Neuronal stem cell (in vitro differentiated cells): ENCODE measurements at regions not wholly inside any gene's neighbourhood (a gene's known extent, or its start where the extent isn't known, plus 50 kb on each side); places are given as distances from the start of the nearest gene placed in this dataset.

Experiments
- DNase-seq: peaks from one replicate; pipeline ENCODE4 v3.0.0-alpha.2; 2013; ENCODE audit warnings: low spot score
- H2AFZ ChIP-seq: one replicate; pipeline ENCODE4 v1.6.1; 2013; ENCODE audit warnings: mild to moderate bottlenecking, low read length, inconsistent platforms
- H2AK5ac ChIP-seq: 2 replicates; pipeline ENCODE4 v1.6.1; 2013; ENCODE audit warnings: low read depth, mild to moderate bottlenecking, inconsistent platforms, low read length, moderate library complexity, mixed read lengths
- H2BK120ac ChIP-seq: 2 replicates; pipeline ENCODE4 v1.6.1; 2013; ENCODE audit warnings: low read depth, mild to moderate bottlenecking, inconsistent platforms, low read length, moderate library complexity, mixed read lengths
- H2BK12ac ChIP-seq: one replicate; pipeline ENCODE4 v1.6.1; 2013; ENCODE audit warnings: low read length, inconsistent platforms
- H2BK15ac ChIP-seq: 2 replicates; pipeline ENCODE4 v1.6.1; 2013; ENCODE audit warnings: mild to moderate bottlenecking, low read length, inconsistent platforms, mixed read lengths
- H2BK5ac ChIP-seq: one replicate; pipeline ENCODE4 v1.6.1; 2013; ENCODE audit warnings: inconsistent platforms, mild to moderate bottlenecking, low read length, moderate library complexity
- H3K14ac ChIP-seq: one replicate; pipeline ENCODE4 v1.6.1; 2013; ENCODE audit warnings: low read length, inconsistent platforms
- H3K18ac ChIP-seq: 2 replicates; pipeline ENCODE4 v1.6.1; 2013; ENCODE audit warnings: low read length, inconsistent platforms
- H3K23ac ChIP-seq: 2 replicates; pipeline ENCODE4 v1.6.1; 2013; ENCODE audit warnings: low read depth, mild to moderate bottlenecking, mixed read lengths, low read length, inconsistent platforms; ENCODE audit not compliant: poor library complexity
- H3K27ac ChIP-seq: replicated peaks from 3 replicates; pipeline ENCODE4 v1.5.1; 2013; ENCODE audit warnings: low read length, inconsistent platforms
- H3K27me3 ChIP-seq, 3 experiments: 2 replicates each; pipeline ENCODE4 v1.6.1; 2013; ENCODE audit warnings: low read length in 3 of 3, mild to moderate bottlenecking in 2 of 3, inconsistent platforms in 1 of 3, low read depth in 1 of 3, mixed read lengths in 1 of 3, moderate library complexity in 1 of 3; ENCODE audit not compliant: control insufficient read depth in 3 of 3, insufficient read depth in 3 of 3
- H3K36me3 ChIP-seq, 2 donors: replicated peaks in 1 of 2; 2 replicates each; pipeline ENCODE4 v1.6.1; 2013; ENCODE audit warnings: low read length in 2 of 2; ENCODE audit not compliant: control insufficient read depth in 2 of 2, insufficient read depth in 2 of 2
- H3K4ac ChIP-seq: 2 replicates; pipeline ENCODE4 v1.6.1; 2013; ENCODE audit warnings: inconsistent platforms, mild to moderate bottlenecking, low read length, moderate library complexity
- H3K4me1 ChIP-seq, 2 donors: 1 replicate in 1 of 2; 2 replicates in 1 of 2; pipeline ENCODE4 v1.6.1; 2013; ENCODE audit warnings: low read length in 2 of 2, low read depth in 1 of 2; ENCODE audit not compliant: control insufficient read depth in 2 of 2, insufficient read depth in 1 of 2
- H3K4me2 ChIP-seq: one replicate; pipeline ENCODE4 v1.6.1; 2013; ENCODE audit warnings: mild to moderate bottlenecking, low read length, inconsistent platforms; ENCODE audit not compliant: insufficient read depth, poor library complexity, severe bottlenecking
- H3K4me3 ChIP-seq, 2 donors: 2 replicates each; pipeline ENCODE4 v1.5.1; 2013; ENCODE audit warnings: low read length in 2 of 2, mild to moderate bottlenecking in 2 of 2, inconsistent platforms in 1 of 2, moderate library complexity in 1 of 2
- H3K79me1 ChIP-seq: one replicate; pipeline ENCODE4 v1.6.1; 2013; ENCODE audit warnings: low read depth, mild to moderate bottlenecking, inconsistent platforms, low read length, moderate library complexity
- H3K9ac ChIP-seq: one replicate; pipeline ENCODE4 v1.6.1; 2013; ENCODE audit warnings: mild to moderate bottlenecking, low read depth, low read length, inconsistent platforms; ENCODE audit not compliant: poor library complexity
- H3K9me3 ChIP-seq, 2 donors: replicated peaks in 1 of 2; 2 replicates each; pipeline versions ENCODE3 to v1.6.1; 2013; ENCODE audit warnings: low read length in 2 of 2, mild to moderate bottlenecking in 2 of 2, inconsistent platforms in 1 of 2, low read depth in 1 of 2, mixed read lengths in 1 of 2, moderate library complexity in 1 of 2; ENCODE audit not compliant: control insufficient read depth in 2 of 2, insufficient read depth in 1 of 2
- H4K8ac ChIP-seq: one replicate; pipeline ENCODE4 v1.6.1; 2013; ENCODE audit warnings: low read depth, mild to moderate bottlenecking, inconsistent platforms, low read length, moderate library complexity
- H4K91ac ChIP-seq: one replicate; pipeline ENCODE4 v1.6.1; 2013; ENCODE audit warnings: low read length, low read depth, mild to moderate bottlenecking, inconsistent platforms; ENCODE audit not compliant: poor library complexity
- whole genome bisulfite sequencing, 2 donors: extraction: QIAGEN DNeasy Blood & Tissue Kit; methylation state at CpG; one replicate each; pipeline ENCODE4 v1.1.7; 2013; ENCODE audit warnings: missing lambda C conversion rate in 2 of 2, mixed read lengths in 1 of 2; ENCODE audit not compliant: insufficient read length in 2 of 2, insufficient replicate concordance in 1 of 2; ENCODE audit errors: extremely low coverage in 2 of 2; 5-methylcytosine and 5-hydroxymethylcytosine counted together

GRCh38 chr14:49951691-49952345, 58.9 kb downstream of the ARF6 start:
- Histone ChIP-seq H3K14ac (peak overlapping the region; percentile 23), H2BK120ac (no peak overlapping the region), H3K36me3 (no peaks in the 10 kb centered on the region), H3K23ac (no peak overlapping the region), H3K9me3 (no peaks in the 10 kb centered on the region), H3K4me3 (no peak overlapping the region), H3K79me1 (no peaks in the 10 kb centered on the region), H3K4me2 (no peak overlapping the region), H2AK5ac (no peak overlapping the region), H3K4ac (no peak overlapping the region), H2BK12ac (no peak overlapping the region), H3K27me3 (peaks cover 0 to 43% (median 0%) of the 10 kb centered on the region in 3 experiments), H2AFZ (no peak overlapping the region), H2BK5ac (no peak overlapping the region), H3K4me1 (no peaks in the 10 kb centered on the region), H2BK15ac (no peak overlapping the region), H3K27ac (no peak overlapping the region), H4K91ac (no peak overlapping the region), H3K18ac (no peak overlapping the region), H4K8ac (no peak overlapping the region), H3K9ac (no peak overlapping the region)
- DNase-seq, result no peak
- WGBS, 2 donors, result no CpG with 5 or more reads among the region's 3 CpGs

GRCh38 chr14:49953196-49953595, 60.3 kb downstream of the ARF6 start:
- H3K9ac ChIP-seq, result no peak overlapping the region
- H4K91ac ChIP-seq, result no peak overlapping the region
- H3K4me3 ChIP-seq, result no peak overlapping the region
- DNase-seq, result no peak
- H3K79me1 ChIP-seq, result no peaks in the 10 kb centered on the region
- H3K4me2 ChIP-seq, result no peak overlapping the region
- no peaks in the 10 kb centered on the region for H3K9me3 ChIP-seq
- no peak overlapping the region for H4K8ac ChIP-seq
- H2BK5ac ChIP-seq, result no peak overlapping the region
- H3K18ac ChIP-seq, result no peak overlapping the region
- H2AK5ac ChIP-seq, result no peak overlapping the region
- no peak overlapping the region for H2BK120ac ChIP-seq
- no peaks in the 10 kb centered on the region for H3K4me1 ChIP-seq
- no peak overlapping the region for H3K27ac ChIP-seq
- H3K23ac ChIP-seq, result no peak overlapping the region
- H3K4ac ChIP-seq, result no peak overlapping the region
- no peaks in the 10 kb centered on the region for H3K36me3 ChIP-seq
- H3K27me3 ChIP-seq, result peaks cover 0 to 39% (median 0%) of the 10 kb centered on the region in 3 experiments
- H2BK12ac ChIP-seq, result no peak overlapping the region
- no peak overlapping the region for H2AFZ ChIP-seq
- H2BK15ac ChIP-seq, result no peak overlapping the region
- H3K14ac ChIP-seq, result no peak overlapping the region

- no peaks in the 10 kb centered on the region for H3K9me3 ChIP-seq
- H3K36me3 ChIP-seq, result no peaks in the 10 kb centered on the region
- H2BK12ac ChIP-seq, result no peak overlapping the region
- H3K4ac ChIP-seq, result no peak overlapping the region
- H4K91ac ChIP-seq, result no peak overlapping the region
- H2AK5ac ChIP-seq, result no peak overlapping the region
- no peak overlapping the region for H3K23ac ChIP-seq
- no peaks in the 10 kb centered on the region for H3K79me1 ChIP-seq
- H3K4me1 ChIP-seq, result no peaks in the 10 kb centered on the region
- no peak overlapping the region for H3K27ac ChIP-seq
- H2AFZ ChIP-seq, result no peak overlapping the region
- no peak overlapping the region for H3K14ac ChIP-seq
- no peak overlapping the region for H3K4me3 ChIP-seq
- H3K18ac ChIP-seq, result no peak overlapping the region
- no peak overlapping the region for H3K9ac ChIP-seq
- no peak overlapping the region for H2BK15ac ChIP-seq
- no peak overlapping the region for H4K8ac ChIP-seq
- DNase-seq, result no peak
- no peak overlapping the region for H2BK120ac ChIP-seq
- H3K27me3 ChIP-seq, result peaks cover 0 to 39% (median 0%) of the 10 kb centered on the region in 3 experiments
- no peak overlapping the region for H2BK5ac ChIP-seq
- no peak overlapping the region for H3K4me2 ChIP-seq
- WGBS, 2 donors, result no CpG with 5 or more reads among the region's 2 CpGs
These were observed 61.3 kb downstream of the ARF6 start for GRCh38 chr14:49954171-49954631.

GRCh38 chr14:49955024-49955423, 62.1 kb downstream of the ARF6 start:
- Histone ChIP-seq H3K36me3 (no peaks in the 10 kb centered on the region), H3K9me3 (no peaks in the 10 kb centered on the region), H3K4me2 (no peak overlapping the region), H3K9ac (no peak overlapping the region), H2AFZ (no peak overlapping the region), H4K91ac (no peak overlapping the region), H3K4me1 (no peaks in the 10 kb centered on the region), H3K27me3 (peaks cover 0 to 38% (median 0%) of the 10 kb centered on the region in 3 experiments), H3K4ac (no peak overlapping the region), H3K14ac (no peak overlapping the region), H2BK5ac (no peak overlapping the region), H2BK120ac (no peak overlapping the region), H3K23ac (no peak overlapping the region), H2BK12ac (no peak overlapping the region), H2BK15ac (no peak overlapping the region), H3K18ac (no peak overlapping the region), H3K27ac (no peak overlapping the region), H3K79me1 (no peaks in the 10 kb centered on the region), H3K4me3 (no peak overlapping the region), H4K8ac (no peak overlapping the region), H2AK5ac (no peak overlapping the region)
- no peak for DNase-seq
